GM21717 (cell line): ENCODE measurements at regions not wholly inside any gene's neighbourhood (a gene's known extent, or its start where the extent isn't known, plus 50 kb on each side); places are given as distances from the start of the nearest gene placed in this dataset.
"Not testable (repeated sequence)": the region's sequence is repeated elsewhere in the genome, so short reads cannot be mapped to it uniquely, and the experiment has no call there.

Experiments
- ATAC-seq: cut with Tn5 transposase; IDR thresholded peaks from one replicate; pipeline ENCODE4 v1.9.1; 2021; ENCODE audit warnings: mild to moderate bottlenecking, moderate library complexity; ENCODE audit not compliant: unreplicated experiment

- no peak for ATAC-seq
Observed at GRCh38 chr3:15982667-15983196, 185.0 kb upstream of the ANKRD28 start.

GRCh38 chr3:15983232-15983631 lies 185.5 kb upstream of the ANKRD28 start:
- no peak for ATAC-seq

- no peak for ATAC-seq
Observed at GRCh38 chr3:15983693-15984092, 185.9 kb upstream of the ANKRD28 start.

GRCh38 chr3:15989419-15989818 lies 185.1 kb upstream of the GALNT15 start:
- ATAC-seq = no peak

- not testable (repeated sequence) for ATAC-seq
Observed at GRCh38 chr3:15993660-15994059, 180.8 kb upstream of the GALNT15 start.

GRCh38 chr3:15996496-15996895 lies 178.0 kb upstream of the GALNT15 start:
- ATAC-seq = not testable (repeated sequence)

GRCh38 chr3:15997274-15997943 lies 177.1 kb upstream of the GALNT15 start:
- peak; percentile 90 for ATAC-seq

GRCh38 chr3:15998911-15999310 lies 175.6 kb upstream of the GALNT15 start:
- ATAC-seq = no peak

- no peak for ATAC-seq
Observed at GRCh38 chr3:16004812-16005211, 169.7 kb upstream of the GALNT15 start.

GRCh38 chr3:16011376-16011775 lies 163.1 kb upstream of the GALNT15 start:
- ATAC-seq = no peak

GRCh38 chr3:16012086-16012485 lies 162.4 kb upstream of the GALNT15 start:
- no peak for ATAC-seq

GRCh38 chr3:16013568-16013967 lies 160.9 kb upstream of the GALNT15 start:
- no peak for ATAC-seq

- ATAC-seq = not testable (repeated sequence)
Observed at GRCh38 chr3:16021801-16022200, 152.7 kb upstream of the GALNT15 start.

GRCh38 chr3:16023881-16024280 lies 150.6 kb upstream of the GALNT15 start:
- not testable (repeated sequence) for ATAC-seq

- no peak for ATAC-seq
Observed at GRCh38 chr3:16024548-16024947, 149.9 kb upstream of the GALNT15 start.

GRCh38 chr3:16026753-16027152 lies 147.7 kb upstream of the GALNT15 start:
- ATAC-seq = no peak

- ATAC-seq = no peak
Observed at GRCh38 chr3:16028604-16029003, 145.9 kb upstream of the GALNT15 start.

- ATAC-seq = no peak
Observed at GRCh38 chr3:16030342-16030741, 144.1 kb upstream of the GALNT15 start.

- no peak for ATAC-seq
Observed at GRCh38 chr3:16031434-16031833, 143.0 kb upstream of the GALNT15 start.

GRCh38 chr3:16033889-16034687 lies 140.4 kb upstream of the GALNT15 start:
- no peak for ATAC-seq

GRCh38 chr3:16040991-16041390 lies 133.5 kb upstream of the GALNT15 start:
- ATAC-seq = no peak
